Sigmoid colon (tissue), 4 donors: ENCODE measurements at regions not wholly inside any gene's neighbourhood (a gene's known extent, or its start where the extent isn't known, plus 50 kb on each side); places are given as distances from the start of the nearest gene placed in this dataset.

Source experiments
- POLR2AphosphoS5 ChIP-seq, 4 donors: sonication (generic); formaldehyde crosslinking; IDR thresholded peaks; one replicate each; pipeline ENCODE4 v1.6.1; 2017; ENCODE audit warnings: antibody characterized with exemption in 4 of 4
- TF ChIP-seq, protein P1 (sequence below), 4 experiments: fragments of 450-650 bp in 3 of 4; fragments of 200-600 bp in 1 of 4; IDR thresholded peaks; one replicate each; pipeline ENCODE4 v1.5.1; 2016 to 2019; ENCODE audit warnings: antibody characterized with exemption in 4 of 4, mild to moderate bottlenecking in 3 of 4, moderate library complexity in 2 of 4

DNA sequence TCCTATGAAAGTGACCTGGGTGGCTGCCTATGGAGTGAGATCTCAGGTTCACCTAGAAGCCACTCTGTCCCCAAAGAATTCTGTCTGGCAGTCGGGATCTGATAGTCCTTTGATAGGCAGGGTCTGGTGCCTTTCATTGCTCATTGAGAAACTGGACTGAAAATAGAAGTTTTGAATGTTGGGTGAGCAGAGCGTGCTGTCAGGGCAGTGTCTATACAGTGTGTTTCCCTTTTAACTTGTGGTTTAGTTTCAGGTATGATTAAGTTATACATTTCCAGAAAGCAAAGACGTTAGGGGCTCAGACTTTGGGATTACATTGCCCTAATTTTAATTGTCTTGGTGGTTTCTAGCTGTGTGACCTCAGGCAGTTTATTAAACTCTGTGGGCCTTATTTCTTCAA, 111.3 kb upstream of the PAX6 start:
- TF ChIP-seq POLR2AphosphoS5 (IDR thresholded peaks at IDR 0.05): no peak
- TF ChIP-seq, protein P1, sequence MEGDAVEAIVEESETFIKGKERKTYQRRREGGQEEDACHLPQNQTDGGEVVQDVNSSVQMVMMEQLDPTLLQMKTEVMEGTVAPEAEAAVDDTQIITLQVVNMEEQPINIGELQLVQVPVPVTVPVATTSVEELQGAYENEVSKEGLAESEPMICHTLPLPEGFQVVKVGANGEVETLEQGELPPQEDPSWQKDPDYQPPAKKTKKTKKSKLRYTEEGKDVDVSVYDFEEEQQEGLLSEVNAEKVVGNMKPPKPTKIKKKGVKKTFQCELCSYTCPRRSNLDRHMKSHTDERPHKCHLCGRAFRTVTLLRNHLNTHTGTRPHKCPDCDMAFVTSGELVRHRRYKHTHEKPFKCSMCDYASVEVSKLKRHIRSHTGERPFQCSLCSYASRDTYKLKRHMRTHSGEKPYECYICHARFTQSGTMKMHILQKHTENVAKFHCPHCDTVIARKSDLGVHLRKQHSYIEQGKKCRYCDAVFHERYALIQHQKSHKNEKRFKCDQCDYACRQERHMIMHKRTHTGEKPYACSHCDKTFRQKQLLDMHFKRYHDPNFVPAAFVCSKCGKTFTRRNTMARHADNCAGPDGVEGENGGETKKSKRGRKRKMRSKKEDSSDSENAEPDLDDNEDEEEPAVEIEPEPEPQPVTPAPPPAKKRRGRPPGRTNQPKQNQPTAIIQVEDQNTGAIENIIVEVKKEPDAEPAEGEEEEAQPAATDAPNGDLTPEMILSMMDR (IDR thresholded peaks at IDR 0.05): no peak
